BLaER1 treated with 17β-estradiol and CSF1 and Interleukin-3, amounts not matched to agents 10 nM and 100 nM (cell line): ENCODE measurements at regions not wholly inside any gene's neighbourhood (a gene's known extent, or its start where the extent isn't known, plus 50 kb on each side); places are given as distances from the start of the nearest gene placed in this dataset.

ENCODE experiments used
- H3K27ac ChIP-seq, 11 experiments: shearing (Covaris generic); formaldehyde crosslinking; 2 replicates each; pipeline ENCODE4 v1.8.1; 2022
- H3K27me3 ChIP-seq, 11 experiments: shearing (Covaris generic); formaldehyde crosslinking; 2 replicates each; pipeline ENCODE4 v1.8.1; 2022
- H3K36me3 ChIP-seq, 11 experiments: shearing (Covaris generic); formaldehyde crosslinking; 2 replicates each; pipeline ENCODE4 v1.8.1; 2022
- H3K4me1 ChIP-seq, 10 experiments: shearing (Covaris generic); formaldehyde crosslinking; 2 replicates each; pipeline ENCODE4 v1.8.1; 2022
- H3K4me2 ChIP-seq, 11 experiments: shearing (Covaris generic); formaldehyde crosslinking; 2 replicates each; pipeline ENCODE4 v1.8.1; 2022
- H3K4me3 ChIP-seq, 10 experiments: shearing (Covaris generic); formaldehyde crosslinking; 2 replicates each; pipeline ENCODE4 v1.8.1; 2022
- H3K9ac ChIP-seq, 11 experiments: shearing (Covaris generic); formaldehyde crosslinking; 2 replicates each; pipeline ENCODE4 v1.8.1; 2022
- H3K9me3 ChIP-seq, 11 experiments: shearing (Covaris generic); formaldehyde crosslinking; replicated peaks in 1 of 11; 2 replicates each; pipeline ENCODE4 v1.8.1; 2022
- H4K20me1 ChIP-seq, 11 experiments: shearing (Covaris generic); formaldehyde crosslinking; 2 replicates each; pipeline ENCODE4 v1.8.1; 2022
- Cebpa-rat ChIP-seq, 11 experiments: shearing (Covaris generic); IDR thresholded peaks; 2 replicates each; pipeline ENCODE4 v1.8.1; 2022

DNA sequence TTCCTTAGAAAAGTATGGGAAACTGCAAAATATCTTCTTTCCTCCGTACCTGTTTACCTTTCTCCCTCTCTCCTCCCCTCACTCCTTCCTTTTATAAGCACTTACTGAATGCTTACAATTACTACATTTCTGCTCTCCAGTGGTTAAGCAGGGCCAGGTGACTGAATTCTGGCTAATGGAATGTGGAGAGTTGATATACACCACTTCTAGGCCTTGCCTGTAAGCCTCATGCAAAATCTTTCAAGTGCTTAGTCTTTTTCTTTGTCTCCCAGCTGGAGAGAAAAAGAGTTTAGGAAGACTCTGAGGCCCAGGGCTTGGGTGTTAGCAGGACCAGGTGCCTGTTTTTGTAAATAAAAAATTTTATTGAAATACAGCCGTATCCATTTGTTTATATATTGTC lies 77.7 kb upstream of the CACNA1E start:
- Histone ChIP-seq H4K20me1 (no peaks in the 10 kb centered on the region; a peak in 1 of 22 replicates), H3K9me3 (no peaks in the 10 kb centered on the region), H3K9ac (no peak overlapping the region), H3K4me1 (no peaks in the 10 kb centered on the region), H3K27me3 (no peaks in the 10 kb centered on the region), H3K36me3 (no peaks in the 10 kb centered on the region), H3K4me2 (no peak overlapping the region), H3K27ac (no peak overlapping the region), H3K4me3 (no peak overlapping the region)
- no peak for TF ChIP-seq Cebpa-rat (IDR thresholded peaks at IDR 0.05)

DNA sequence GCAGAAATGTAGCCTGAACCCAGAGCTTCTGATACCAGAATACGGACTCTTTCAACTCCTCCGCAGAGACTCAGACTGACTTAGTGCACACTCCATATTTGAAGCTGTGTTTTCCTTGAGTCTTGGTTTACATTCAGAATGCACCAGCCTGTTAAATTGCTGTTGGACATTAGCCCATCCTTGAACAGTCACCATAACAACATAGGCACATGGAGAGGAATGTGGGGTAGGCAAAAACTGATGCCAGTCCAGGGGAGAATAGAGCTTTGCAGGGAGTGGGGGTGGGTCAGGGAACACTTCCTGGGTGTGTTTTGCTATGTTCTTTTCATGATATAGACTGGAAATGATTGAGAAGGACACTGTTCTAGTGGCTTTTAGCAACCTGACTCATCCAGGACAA lies 76.3 kb upstream of the CACNA1E start:
- Histone ChIP-seq H3K9ac (no peak overlapping the region), H3K27me3 (no peaks in the 10 kb centered on the region), H3K36me3 (no peaks in the 10 kb centered on the region)

GRCh38 chr1:181409981-181410380 lies 73.3 kb upstream of the CACNA1E start:
- Histone ChIP-seq H4K20me1 (no peaks in the 10 kb centered on the region), H3K27ac (no peak overlapping the region), H3K4me1 (no peaks in the 10 kb centered on the region), H3K4me2 (no peak overlapping the region), H3K4me3 (no peak overlapping the region), H3K9me3 (peaks cover 0 to 7% (median 0%) of the 10 kb centered on the region in 11 experiments; a peak in 5 of 22 replicates), H3K9ac (no peak overlapping the region), H3K36me3 (no peaks in the 10 kb centered on the region), H3K27me3 (no peaks in the 10 kb centered on the region)
- TF ChIP-seq Cebpa-rat (IDR thresholded peaks at IDR 0.05) = no peak

More for the DNA sequence above, 76.3 kb upstream of the CACNA1E start:
- no peak overlapping the region for H3K4me2 ChIP-seq
- no peaks in the 10 kb centered on the region; a peak in 1 of 22 replicates for H4K20me1 ChIP-seq
- no peak overlapping the region for H3K4me3 ChIP-seq
- TF ChIP-seq Cebpa-rat (IDR thresholded peaks at IDR 0.05) = no peak
- H3K27ac ChIP-seq = no peak overlapping the region
- H3K4me1 ChIP-seq = no peaks in the 10 kb centered on the region
- no peaks in the 10 kb centered on the region for H3K9me3 ChIP-seq

DNA sequence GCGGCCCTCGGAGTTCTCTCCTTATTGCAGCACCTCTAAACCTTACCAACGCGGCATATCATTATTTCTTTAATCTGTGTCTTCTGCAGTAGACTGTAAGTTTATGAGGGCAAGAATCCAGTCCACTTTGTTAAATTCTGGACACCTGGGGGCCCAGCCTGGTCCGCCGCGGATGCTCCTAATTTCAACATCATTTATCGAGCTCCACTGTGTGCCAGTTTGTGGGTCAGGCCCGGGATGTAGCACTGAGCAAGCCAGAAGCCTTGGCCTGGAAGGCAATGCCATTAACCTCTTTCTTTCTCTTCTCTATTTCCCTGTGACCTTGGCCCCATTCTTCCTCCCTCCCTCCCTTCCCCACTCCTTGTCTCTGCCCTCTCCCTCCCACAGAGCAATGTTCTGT lies 70.6 kb upstream of the CACNA1E start:
- Histone ChIP-seq H3K36me3 (no peaks in the 10 kb centered on the region), H4K20me1 (no peaks in the 10 kb centered on the region), H3K9me3 (peaks cover 0 to 7% (median 0%) of the 10 kb centered on the region in 11 experiments; a peak in 5 of 22 replicates), H3K27ac (no peak overlapping the region), H3K4me1 (no peaks in the 10 kb centered on the region), H3K4me2 (no peak overlapping the region), H3K27me3 (no peaks in the 10 kb centered on the region), H3K9ac (no peak overlapping the region), H3K4me3 (no peak overlapping the region)
- no peak for TF ChIP-seq Cebpa-rat (IDR thresholded peaks at IDR 0.05)

DNA sequence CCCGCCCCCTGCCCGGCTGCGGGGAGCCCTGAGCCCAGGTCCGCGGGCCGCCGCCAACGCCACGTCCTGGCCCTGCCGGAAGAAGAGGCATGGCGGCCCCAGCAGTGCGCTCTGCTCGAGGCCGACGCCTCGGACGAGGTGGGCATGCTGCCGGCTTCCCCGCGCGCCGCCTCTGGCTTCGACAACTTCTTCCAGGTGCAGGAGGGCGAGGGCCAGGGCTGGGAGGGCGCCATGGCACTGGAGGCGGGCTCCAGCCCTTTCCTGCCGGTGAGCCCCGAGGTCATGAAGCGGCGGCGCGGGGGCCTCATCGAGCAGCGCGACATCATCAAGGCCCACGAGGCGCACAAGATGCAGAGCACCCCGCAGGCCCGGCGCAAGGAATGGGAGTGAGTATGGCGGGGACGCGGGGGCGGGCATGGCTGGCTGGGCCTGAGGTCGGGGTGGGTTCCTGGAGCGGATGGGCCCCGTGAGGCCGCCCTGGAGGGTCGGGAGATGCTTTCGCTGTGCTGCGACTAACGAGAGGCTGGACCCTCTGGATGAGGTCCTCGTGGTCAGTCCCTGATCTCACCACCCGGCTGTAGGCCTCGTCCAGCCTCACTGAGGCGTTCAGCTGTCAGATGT lies 70.0 kb upstream of the CACNA1E start:
- no peak overlapping the region for H3K4me2 ChIP-seq
- no peaks in the 10 kb centered on the region for H3K27me3 ChIP-seq
- H3K27ac ChIP-seq = no peak overlapping the region
- H3K4me3 ChIP-seq = no peak overlapping the region
- H3K9ac ChIP-seq = no peak overlapping the region
- H3K9me3 ChIP-seq = peaks cover 0 to 7% (median 0%) of the 10 kb centered on the region in 11 experiments; a peak in 5 of 22 replicates
- H3K36me3 ChIP-seq = no peaks in the 10 kb centered on the region
- no peak for TF ChIP-seq Cebpa-rat (IDR thresholded peaks at IDR 0.05)
- no peaks in the 10 kb centered on the region for H4K20me1 ChIP-seq
- H3K4me1 ChIP-seq = no peaks in the 10 kb centered on the region

GRCh38 chr1:181413836-181414235 lies 69.5 kb upstream of the CACNA1E start:
- no peaks in the 10 kb centered on the region for H3K36me3 ChIP-seq
- H3K4me3 ChIP-seq = no peak overlapping the region
- H4K20me1 ChIP-seq = no peaks in the 10 kb centered on the region
- TF ChIP-seq Cebpa-rat (IDR thresholded peaks at IDR 0.05) = no peak
- peaks cover 0 to 7% (median 0%) of the 10 kb centered on the region in 11 experiments; a peak in 5 of 22 replicates for H3K9me3 ChIP-seq
- no peak overlapping the region for H3K9ac ChIP-seq
- H3K4me2 ChIP-seq = no peak overlapping the region
- no peak overlapping the region for H3K27ac ChIP-seq
- H3K27me3 ChIP-seq = no peaks in the 10 kb centered on the region
- H3K4me1 ChIP-seq = no peaks in the 10 kb centered on the region

DNA sequence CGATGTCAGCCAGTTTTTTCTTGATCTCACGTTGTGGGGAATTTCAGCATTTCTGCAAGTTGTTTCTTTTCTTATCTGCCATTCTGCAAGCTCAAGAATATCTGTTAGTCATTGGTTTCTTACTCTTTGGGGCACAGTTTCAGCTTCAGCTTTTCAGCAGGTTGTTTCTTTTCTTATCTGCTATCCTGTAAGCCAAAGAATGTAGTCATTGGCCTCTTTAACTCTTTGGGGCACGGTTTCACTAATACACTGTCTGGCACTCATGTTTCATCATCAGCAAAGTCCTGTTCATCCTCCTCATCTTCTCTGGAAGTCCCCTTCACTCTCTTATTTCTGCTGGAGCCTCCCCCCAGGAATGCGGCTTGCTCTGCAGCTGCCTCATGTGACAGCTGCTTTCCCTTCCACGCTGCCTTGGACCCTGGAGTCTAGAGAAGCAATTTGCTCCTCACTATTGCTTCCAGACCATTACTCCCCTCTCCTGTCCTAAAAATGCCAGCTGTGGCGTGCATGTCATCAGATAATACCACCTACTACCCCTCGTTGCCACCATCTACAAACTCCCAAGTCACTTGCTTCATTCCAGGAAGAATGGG lies 67.0 kb upstream of the CACNA1E start:
- Histone ChIP-seq H3K4me3 (no peak overlapping the region), H3K9me3 (peaks cover 0 to 7% (median 0%) of the 10 kb centered on the region in 11 experiments; a peak in 5 of 22 replicates), H3K27me3 (no peaks in the 10 kb centered on the region), H4K20me1 (no peaks in the 10 kb centered on the region), H3K27ac (no peak overlapping the region), H3K4me2 (no peak overlapping the region), H3K36me3 (no peaks in the 10 kb centered on the region), H3K9ac (no peak overlapping the region), H3K4me1 (no peaks in the 10 kb centered on the region)
- TF ChIP-seq Cebpa-rat (IDR thresholded peaks at IDR 0.05) = no peak

- Histone ChIP-seq H4K20me1 (no peaks in the 10 kb centered on the region), H3K4me2 (no peak overlapping the region), H3K27ac (no peak overlapping the region), H3K9ac (no peak overlapping the region), H3K9me3 (peaks cover 0 to 7% (median 0%) of the 10 kb centered on the region in 11 experiments; a peak in 5 of 22 replicates), H3K4me1 (no peaks in the 10 kb centered on the region), H3K27me3 (no peaks in the 10 kb centered on the region), H3K36me3 (no peaks in the 10 kb centered on the region), H3K4me3 (no peak overlapping the region)
- no peak for TF ChIP-seq Cebpa-rat (IDR thresholded peaks at IDR 0.05)
Observed at GRCh38 chr1:181417915-181418314, 65.4 kb upstream of the CACNA1E start.

DNA sequence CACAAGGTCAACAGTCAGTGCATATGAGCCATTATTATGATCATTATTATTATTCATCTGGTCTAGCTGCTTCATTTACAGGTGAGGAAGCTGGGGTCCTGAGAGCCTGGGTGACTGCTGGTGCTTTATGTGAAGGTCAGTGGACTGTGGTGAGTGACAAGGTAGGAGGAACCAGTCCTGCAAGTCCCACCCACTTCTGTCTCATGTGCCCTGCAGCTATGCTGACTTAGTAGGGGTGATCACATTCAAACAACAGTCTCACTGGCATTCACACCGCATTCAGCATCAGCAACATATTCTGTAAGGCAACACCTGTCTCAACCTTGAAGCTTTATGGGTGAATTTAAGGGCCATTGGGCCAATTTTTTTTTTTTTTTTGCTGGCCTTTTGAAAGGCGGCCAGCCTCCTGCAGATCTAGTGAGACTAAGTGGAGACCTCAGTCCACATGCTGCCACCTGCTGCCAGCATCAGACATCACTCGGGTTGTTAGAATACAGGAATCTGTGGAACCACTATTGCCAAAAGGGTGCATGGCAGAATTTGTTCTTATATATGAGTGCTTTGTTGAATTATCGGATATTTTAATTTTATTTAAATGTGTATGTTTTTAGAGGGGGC lies 59.9 kb upstream of the CACNA1E start:
- no peak for TF ChIP-seq Cebpa-rat (IDR thresholded peaks at IDR 0.05)
- Histone ChIP-seq H3K9ac (no peak overlapping the region), H3K27ac (no peak overlapping the region), H3K4me2 (no peak overlapping the region), H3K36me3 (no peaks in the 10 kb centered on the region), H3K27me3 (no peaks in the 10 kb centered on the region), H4K20me1 (no peaks in the 10 kb centered on the region), H3K9me3 (no peaks in the 10 kb centered on the region), H3K4me1 (peaks cover 7 to 23% (median 15%) of the 10 kb centered on the region in 10 experiments; a peak in 17 of 20 replicates), H3K4me3 (no peak overlapping the region)
